SU-DHL-6 (cell line): ENCODE measurements at regions not wholly inside any gene's neighbourhood (a gene's known extent, or its start where the extent isn't known, plus 50 kb on each side); places are given as distances from the start of the nearest gene placed in this dataset.

ENCODE experiments used
- H2AFZ ChIP-seq: fragments of 200-600 bp; sonication (generic); 2 replicates; pipeline ENCODE4 v1.6.1; 2014; ENCODE audit warnings: low read depth, mild to moderate bottlenecking, moderate library complexity, mixed read lengths, antibody characterized with exemption, low read length; ENCODE audit not compliant: severe bottlenecking
- H3F3A ChIP-seq: fragments of 200-600 bp; shearing (Covaris generic); 2 replicates; pipeline ENCODE4 v1.6.0; 2016; ENCODE audit warnings: antibody characterized with exemption, mild to moderate bottlenecking; ENCODE audit not compliant: insufficient read depth
- H3K27ac ChIP-seq: fragments of 200-600 bp; sonication (generic); 2 replicates; pipeline ENCODE4 v1.5.1; 2016; ENCODE audit warnings: low read depth, mild to moderate bottlenecking, low read length, moderate library complexity, mixed read lengths
- H3K27me3 ChIP-seq: fragments of 200-600 bp; sonication (generic), shearing (Covaris generic); 2 replicates; pipeline ENCODE4 v1.6.0; 2014; ENCODE audit warnings: mild to moderate bottlenecking, low read length
- H3K36me3 ChIP-seq: fragments of 200-600 bp; sonication (generic); 2 replicates; pipeline ENCODE4 v1.6.1; 2014; ENCODE audit warnings: mild to moderate bottlenecking, low read length, mixed read lengths
- H3K4me2 ChIP-seq: fragments of 300-600, 200-600 bp; shearing (Covaris generic), sonication (generic); 2 replicates; pipeline ENCODE4 v1.6.0; 2014; ENCODE audit warnings: low read length, low read depth, mild to moderate bottlenecking; ENCODE audit not compliant: poor library complexity, severe bottlenecking
- H3K4me3 ChIP-seq: fragments of 200-600 bp; sonication (generic); 2 replicates; pipeline ENCODE4 v1.5.1; 2014; ENCODE audit warnings: antibody characterized with exemption, low read length, mild to moderate bottlenecking, mixed read lengths; ENCODE audit not compliant: insufficient read depth, poor library complexity, severe bottlenecking
- H3K79me2 ChIP-seq: fragments of 200-600 bp; sonication (generic); 2 replicates; pipeline ENCODE4 v1.6.1; 2014; ENCODE audit warnings: mild to moderate bottlenecking, low read length, moderate library complexity; ENCODE audit not compliant: insufficient read depth
- H3K9ac ChIP-seq: fragments of 200-600 bp; sonication (generic); 2 replicates; pipeline ENCODE4 v1.7.0; 2014; ENCODE audit warnings: mild to moderate bottlenecking, low read length
- H3K9me2 ChIP-seq: fragments of 200-600 bp; sonication (generic); replicated peaks from 2 replicates; pipeline ENCODE4 v1.6.1; 2014; ENCODE audit warnings: low read length; ENCODE audit not compliant: insufficient read depth
- H3K9me3 ChIP-seq: fragments of 200-600 bp; sonication (generic); 2 replicates; pipeline ENCODE4 v1.6.1; 2014; ENCODE audit warnings: low read length, mixed read lengths; ENCODE audit not compliant: insufficient read depth
- H4K20me1 ChIP-seq: fragments of 200-600 bp; sonication (generic); 2 replicates; pipeline ENCODE4 v1.6.1; 2014; ENCODE audit warnings: low read depth, mild to moderate bottlenecking, antibody characterized with exemption, low read length, moderate library complexity, mixed read lengths
- EZH2phosphoT487 ChIP-seq: fragments of 200-600 bp; sonication (generic), shearing (Covaris generic); conservative IDR thresholded peaks from 2 replicates; pipeline ENCODE4 v1.6.1; 2018; ENCODE audit warnings: mild to moderate bottlenecking, antibody characterized with exemption, low read length, moderate library complexity, mixed read lengths
- TF ChIP-seq, protein P1 (sequence below): fragments of 200-600 bp; sonication (generic); IDR thresholded peaks from one replicate; pipeline ENCODE4 v1.5.1; 2017; ENCODE audit warnings: antibody characterized with exemption, mild to moderate bottlenecking, low read length, moderate library complexity; ENCODE audit not compliant: insufficient read depth, poor library complexity, severe bottlenecking

DNA sequence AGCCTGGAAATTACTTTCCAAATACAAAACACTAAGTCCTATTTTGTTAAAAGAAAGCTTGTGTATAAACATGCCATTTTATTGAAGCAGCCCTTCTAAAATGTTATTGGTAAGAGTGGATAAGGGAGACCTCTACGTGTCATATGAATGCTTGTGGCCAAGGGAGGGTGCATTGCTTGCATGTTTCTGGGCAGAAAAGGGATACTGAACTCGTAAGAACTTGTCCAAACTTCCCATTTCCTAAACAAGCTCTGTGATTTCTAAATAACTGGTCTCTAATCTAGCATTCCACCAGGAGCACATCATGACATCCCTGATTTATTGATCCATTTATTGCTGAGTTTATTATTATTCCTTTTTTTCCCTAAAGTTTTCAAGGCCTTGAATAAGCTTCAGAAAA lies 474.1 kb downstream of the CD109 start:
- H3K9ac ChIP-seq: no peak overlapping the region
- H3K4me3 ChIP-seq: no peak overlapping the region
- no peak overlapping the region for H3K4me2 ChIP-seq
- H3K36me3 ChIP-seq: no peaks in the 10 kb centered on the region
- no peaks in the 10 kb centered on the region for H3F3A ChIP-seq
- H3K79me2 ChIP-seq: no peaks in the 10 kb centered on the region
- no peaks in the 10 kb centered on the region for H3K27me3 ChIP-seq
- H4K20me1 ChIP-seq: no peaks in the 10 kb centered on the region
- TF ChIP-seq, protein P1, sequence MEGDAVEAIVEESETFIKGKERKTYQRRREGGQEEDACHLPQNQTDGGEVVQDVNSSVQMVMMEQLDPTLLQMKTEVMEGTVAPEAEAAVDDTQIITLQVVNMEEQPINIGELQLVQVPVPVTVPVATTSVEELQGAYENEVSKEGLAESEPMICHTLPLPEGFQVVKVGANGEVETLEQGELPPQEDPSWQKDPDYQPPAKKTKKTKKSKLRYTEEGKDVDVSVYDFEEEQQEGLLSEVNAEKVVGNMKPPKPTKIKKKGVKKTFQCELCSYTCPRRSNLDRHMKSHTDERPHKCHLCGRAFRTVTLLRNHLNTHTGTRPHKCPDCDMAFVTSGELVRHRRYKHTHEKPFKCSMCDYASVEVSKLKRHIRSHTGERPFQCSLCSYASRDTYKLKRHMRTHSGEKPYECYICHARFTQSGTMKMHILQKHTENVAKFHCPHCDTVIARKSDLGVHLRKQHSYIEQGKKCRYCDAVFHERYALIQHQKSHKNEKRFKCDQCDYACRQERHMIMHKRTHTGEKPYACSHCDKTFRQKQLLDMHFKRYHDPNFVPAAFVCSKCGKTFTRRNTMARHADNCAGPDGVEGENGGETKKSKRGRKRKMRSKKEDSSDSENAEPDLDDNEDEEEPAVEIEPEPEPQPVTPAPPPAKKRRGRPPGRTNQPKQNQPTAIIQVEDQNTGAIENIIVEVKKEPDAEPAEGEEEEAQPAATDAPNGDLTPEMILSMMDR: no peak
- no peak for TF ChIP-seq EZH2phosphoT487
- no peak overlapping the region for H3K27ac ChIP-seq
- H3K9me2 ChIP-seq: no peaks in the 10 kb centered on the region
- no peaks in the 10 kb centered on the region for H3K9me3 ChIP-seq
- H2AFZ ChIP-seq: no peak overlapping the region

DNA sequence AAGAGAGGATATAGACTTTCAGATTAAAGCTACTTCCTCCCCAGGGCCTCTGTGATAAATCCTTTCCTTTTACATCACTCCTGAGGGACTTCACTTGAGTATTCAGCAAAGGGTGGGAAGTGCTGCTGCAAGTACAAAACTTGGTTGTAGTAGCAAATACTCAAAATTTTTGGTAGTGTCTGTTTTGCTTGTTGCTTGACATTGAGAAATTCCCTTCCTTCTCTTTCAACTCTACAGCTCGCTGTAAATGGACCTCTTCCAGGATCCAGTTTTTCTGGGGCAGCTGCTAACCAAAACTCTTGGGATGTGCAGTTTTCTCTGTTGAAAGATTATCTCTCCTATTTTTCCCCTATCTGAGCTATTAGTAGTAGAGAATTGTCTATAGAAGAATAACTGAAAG lies 472.0 kb downstream of the CD109 start:
- Histone ChIP-seq H4K20me1 (no peaks in the 10 kb centered on the region), H3K9me2 (no peaks in the 10 kb centered on the region), H3K27me3 (no peaks in the 10 kb centered on the region), H3K9ac (no peak overlapping the region), H3K36me3 (no peaks in the 10 kb centered on the region), H3K9me3 (no peaks in the 10 kb centered on the region), H3F3A (no peaks in the 10 kb centered on the region), H2AFZ (no peak overlapping the region), H3K4me2 (no peak overlapping the region), H3K27ac (no peak overlapping the region), H3K79me2 (no peaks in the 10 kb centered on the region), H3K4me3 (no peak overlapping the region)
- TF ChIP-seq, protein P1: no peak
- TF ChIP-seq EZH2phosphoT487: no peak

DNA sequence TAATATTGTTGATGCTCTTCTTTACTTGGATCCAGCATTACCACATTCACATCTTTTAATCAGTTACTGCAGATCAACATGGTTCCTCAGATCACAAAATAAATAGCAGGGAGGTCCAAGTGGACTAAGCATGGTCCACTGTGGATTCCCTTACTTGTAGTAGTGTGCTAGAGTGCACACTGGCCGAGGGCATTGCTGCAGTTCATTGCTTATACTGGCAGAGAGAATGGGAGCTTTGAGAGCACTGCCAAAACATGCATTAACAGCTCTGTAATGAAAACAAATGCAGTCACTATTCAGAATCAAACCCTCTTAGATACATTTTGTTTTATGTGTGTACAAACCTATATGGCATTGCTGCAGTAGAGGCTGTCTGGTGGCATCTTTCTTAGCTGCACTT lies 471.5 kb downstream of the CD109 start:
- Histone ChIP-seq H3K27ac (no peak overlapping the region), H3K36me3 (no peaks in the 10 kb centered on the region), H3K27me3 (no peaks in the 10 kb centered on the region), H3K9me3 (no peaks in the 10 kb centered on the region), H3K9ac (no peak overlapping the region), H2AFZ (no peak overlapping the region), H3K79me2 (no peaks in the 10 kb centered on the region), H3K9me2 (no peaks in the 10 kb centered on the region), H4K20me1 (no peaks in the 10 kb centered on the region), H3F3A (no peaks in the 10 kb centered on the region), H3K4me2 (no peak overlapping the region), H3K4me3 (no peak overlapping the region)
- TF ChIP-seq, protein P1: no peak
- no peak for TF ChIP-seq EZH2phosphoT487

DNA sequence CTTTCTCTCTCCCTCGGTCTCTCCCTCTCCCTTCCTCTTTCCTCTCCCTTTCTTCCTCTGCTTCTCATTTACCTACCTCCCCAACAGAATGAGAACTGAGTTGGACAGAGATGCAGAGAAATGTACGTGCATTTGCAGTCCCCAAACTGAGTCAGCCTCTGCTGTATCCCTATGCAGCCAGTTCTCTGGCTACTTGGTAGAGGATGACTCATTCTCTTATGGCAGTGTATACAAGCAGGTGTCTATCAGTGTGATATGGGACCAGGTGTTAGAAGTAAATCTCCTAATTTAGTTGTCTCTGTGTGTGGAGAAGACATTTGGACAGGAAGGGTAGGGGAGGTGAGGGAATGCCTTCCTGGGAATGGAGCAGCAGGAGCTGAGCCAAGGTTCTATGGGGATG lies 470.8 kb downstream of the CD109 start:
- Histone ChIP-seq H3K27me3 (no peaks in the 10 kb centered on the region), H3F3A (no peaks in the 10 kb centered on the region), H3K27ac (no peak overlapping the region), H3K4me2 (no peak overlapping the region), H3K4me3 (no peak overlapping the region), H3K9me2 (no peaks in the 10 kb centered on the region), H3K36me3 (no peaks in the 10 kb centered on the region), H4K20me1 (no peaks in the 10 kb centered on the region), H3K79me2 (no peaks in the 10 kb centered on the region), H3K9me3 (no peaks in the 10 kb centered on the region), H2AFZ (no peak overlapping the region), H3K9ac (no peak overlapping the region)
- TF ChIP-seq, protein P1: no peak
- no peak for TF ChIP-seq EZH2phosphoT487
